GM23338 (cell line): ENCODE measurements at regions not wholly inside any gene's neighbourhood (a gene's known extent, or its start where the extent isn't known, plus 50 kb on each side); places are given as distances from the start of the nearest gene placed in this dataset.

Experiments
- CREB1 ChIP-seq: fragments of 250-450 bp; sonication (Bioruptor Pico); IDR thresholded peaks from 2 replicates; pipeline ENCODE4 v1.5.0; 2020; ENCODE audit warnings: low read depth, mild to moderate bottlenecking, moderate library complexity
- EZH2 ChIP-seq: fragments of 200-600 bp; sonication (generic); IDR thresholded peaks from one replicate; pipeline ENCODE4 v1.8.0; 2017; ENCODE audit warnings: antibody characterized with exemption, mild to moderate bottlenecking, low read depth; ENCODE audit not compliant: unreplicated experiment
- EZH2phosphoT487 ChIP-seq: fragments of 200-600 bp; sonication (generic); IDR thresholded peaks from one replicate; pipeline ENCODE4 v1.8.1; 2018; ENCODE audit warnings: antibody characterized with exemption; ENCODE audit not compliant: unreplicated experiment
- JUNB ChIP-seq: IDR thresholded peaks from one replicate; pipeline ENCODE4 v1.6.1; 2016; ENCODE audit warnings: antibody characterized with exemption; ENCODE audit not compliant: unreplicated experiment
- POLR2AphosphoS5 ChIP-seq: IDR thresholded peaks from 2 replicates; pipeline ENCODE4 v1.6.1; 2016; ENCODE audit warnings: antibody characterized with exemption, low read depth
- TF ChIP-seq, protein P1 (sequence below), 2 experiments: fragments of 200-600 bp in 1 of 2; sonication (generic) in 1 of 2; conservative IDR thresholded peaks; 2 replicates each; pipeline versions ENCODE4 v1.5.1 to v1.6.1; 2016 to 2017; ENCODE audit warnings: antibody characterized with exemption in 2 of 2, low read depth in 2 of 2, mild to moderate bottlenecking in 2 of 2, moderate library complexity in 1 of 2
- TF ChIP-seq, protein P2 (sequence below): IDR thresholded peaks from one replicate; pipeline ENCODE4 v1.6.1; 2018; ENCODE audit warnings: antibody characterized with exemption; ENCODE audit not compliant: unreplicated experiment

DNA sequence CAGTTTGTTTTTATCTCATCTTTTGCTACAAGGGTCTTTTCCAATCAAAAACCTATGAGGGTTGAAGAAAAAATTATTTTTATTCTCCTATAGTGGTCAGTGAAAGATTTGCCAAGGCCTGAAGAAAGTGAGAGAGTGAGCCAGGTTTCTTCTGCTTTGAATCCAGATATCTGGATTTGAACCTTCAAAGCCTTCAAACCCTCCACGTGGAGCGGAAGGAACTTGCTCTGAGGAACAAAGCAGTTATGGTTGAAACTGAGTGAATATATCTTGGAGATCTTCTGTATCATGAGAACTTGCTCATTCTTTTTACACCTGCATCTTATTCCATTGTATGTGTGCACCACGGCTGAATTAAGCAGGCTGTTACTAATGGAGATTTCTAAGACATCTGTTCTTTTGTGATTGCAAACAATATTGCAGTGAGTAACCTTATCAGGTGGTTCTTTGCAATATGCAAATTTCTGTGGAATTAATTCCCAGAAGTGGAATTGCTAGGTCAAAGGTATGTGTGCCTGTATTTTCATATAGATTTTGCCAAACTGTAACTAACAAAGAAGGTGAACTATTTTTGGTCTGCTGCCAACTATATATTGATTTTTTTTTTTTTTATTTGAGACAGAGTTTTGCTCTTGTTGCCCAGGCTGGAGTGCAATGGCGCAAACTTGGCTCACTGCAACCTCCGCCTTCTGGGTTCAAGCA lies 147.9 kb downstream of the B3GNT2 start:
- no peak for TF ChIP-seq EZH2phosphoT487
- TF ChIP-seq EZH2 = no peak
- TF ChIP-seq, protein P1, sequence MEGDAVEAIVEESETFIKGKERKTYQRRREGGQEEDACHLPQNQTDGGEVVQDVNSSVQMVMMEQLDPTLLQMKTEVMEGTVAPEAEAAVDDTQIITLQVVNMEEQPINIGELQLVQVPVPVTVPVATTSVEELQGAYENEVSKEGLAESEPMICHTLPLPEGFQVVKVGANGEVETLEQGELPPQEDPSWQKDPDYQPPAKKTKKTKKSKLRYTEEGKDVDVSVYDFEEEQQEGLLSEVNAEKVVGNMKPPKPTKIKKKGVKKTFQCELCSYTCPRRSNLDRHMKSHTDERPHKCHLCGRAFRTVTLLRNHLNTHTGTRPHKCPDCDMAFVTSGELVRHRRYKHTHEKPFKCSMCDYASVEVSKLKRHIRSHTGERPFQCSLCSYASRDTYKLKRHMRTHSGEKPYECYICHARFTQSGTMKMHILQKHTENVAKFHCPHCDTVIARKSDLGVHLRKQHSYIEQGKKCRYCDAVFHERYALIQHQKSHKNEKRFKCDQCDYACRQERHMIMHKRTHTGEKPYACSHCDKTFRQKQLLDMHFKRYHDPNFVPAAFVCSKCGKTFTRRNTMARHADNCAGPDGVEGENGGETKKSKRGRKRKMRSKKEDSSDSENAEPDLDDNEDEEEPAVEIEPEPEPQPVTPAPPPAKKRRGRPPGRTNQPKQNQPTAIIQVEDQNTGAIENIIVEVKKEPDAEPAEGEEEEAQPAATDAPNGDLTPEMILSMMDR (conservative IDR thresholded peaks at IDR 0.05; ENCODE audit: low read depth in 2 of 2) = no peak
- TF ChIP-seq CREB1 (CRISPR knock-in tag) = no peak
- TF ChIP-seq POLR2AphosphoS5 = no peak
- TF ChIP-seq, protein P2, sequence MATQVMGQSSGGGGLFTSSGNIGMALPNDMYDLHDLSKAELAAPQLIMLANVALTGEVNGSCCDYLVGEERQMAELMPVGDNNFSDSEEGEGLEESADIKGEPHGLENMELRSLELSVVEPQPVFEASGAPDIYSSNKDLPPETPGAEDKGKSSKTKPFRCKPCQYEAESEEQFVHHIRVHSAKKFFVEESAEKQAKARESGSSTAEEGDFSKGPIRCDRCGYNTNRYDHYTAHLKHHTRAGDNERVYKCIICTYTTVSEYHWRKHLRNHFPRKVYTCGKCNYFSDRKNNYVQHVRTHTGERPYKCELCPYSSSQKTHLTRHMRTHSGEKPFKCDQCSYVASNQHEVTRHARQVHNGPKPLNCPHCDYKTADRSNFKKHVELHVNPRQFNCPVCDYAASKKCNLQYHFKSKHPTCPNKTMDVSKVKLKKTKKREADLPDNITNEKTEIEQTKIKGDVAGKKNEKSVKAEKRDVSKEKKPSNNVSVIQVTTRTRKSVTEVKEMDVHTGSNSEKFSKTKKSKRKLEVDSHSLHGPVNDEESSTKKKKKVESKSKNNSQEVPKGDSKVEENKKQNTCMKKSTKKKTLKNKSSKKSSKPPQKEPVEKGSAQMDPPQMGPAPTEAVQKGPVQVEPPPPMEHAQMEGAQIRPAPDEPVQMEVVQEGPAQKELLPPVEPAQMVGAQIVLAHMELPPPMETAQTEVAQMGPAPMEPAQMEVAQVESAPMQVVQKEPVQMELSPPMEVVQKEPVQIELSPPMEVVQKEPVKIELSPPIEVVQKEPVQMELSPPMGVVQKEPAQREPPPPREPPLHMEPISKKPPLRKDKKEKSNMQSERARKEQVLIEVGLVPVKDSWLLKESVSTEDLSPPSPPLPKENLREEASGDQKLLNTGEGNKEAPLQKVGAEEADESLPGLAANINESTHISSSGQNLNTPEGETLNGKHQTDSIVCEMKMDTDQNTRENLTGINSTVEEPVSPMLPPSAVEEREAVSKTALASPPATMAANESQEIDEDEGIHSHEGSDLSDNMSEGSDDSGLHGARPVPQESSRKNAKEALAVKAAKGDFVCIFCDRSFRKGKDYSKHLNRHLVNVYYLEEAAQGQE = no peak
- no peak for TF ChIP-seq JUNB
